ENCODE measurements at regions not wholly inside any gene's neighbourhood (a gene's known extent, or its start where the extent isn't known, plus 50 kb on each side); places are given as distances from the start of the nearest gene placed in this dataset.

- TF ChIP-seq POLR2A (IDR thresholded peaks at IDR 0.05) (no peak), CTCF (IDR thresholded peaks at IDR 0.05) (no peak)
Measured at GRCh38 chr6:105934708-105935107, 151.4 kb upstream of the PRDM1 start.
